Stomach (tissue), 8 donors: ENCODE measurements at regions not wholly inside any gene's neighbourhood (a gene's known extent, or its start where the extent isn't known, plus 50 kb on each side); places are given as distances from the start of the nearest gene placed in this dataset.

Experiments
- DNase-seq, 2 donors: peaks; one replicate each; pipeline versions ENCODE4 v3.0.0 to v3.0.0-alpha.2; 2013 to 2019
- H3K27ac ChIP-seq, 5 donors: fragments of 200-600 bp in 4 of 5; sonication (generic) in 4 of 5; one replicate each; pipeline ENCODE4 v1.5.1; 2013 to 2019; ENCODE audit warnings: mild to moderate bottlenecking in 1 of 5, moderate library complexity in 1 of 5
- H3K27me3 ChIP-seq, 3 donors: fragments of 200-600 bp; sonication (generic); one replicate each; pipeline ENCODE4 v1.5.1; 2017 to 2019; ENCODE audit warnings: mixed run types in 1 of 3
- H3K36me3 ChIP-seq, 4 donors: fragments of 200-600 bp; sonication (generic); 1 replicate in 3 of 4; 2 replicates in 1 of 4; pipeline ENCODE4 v1.5.1; 2016 to 2019
- H3K4me1 ChIP-seq, 4 donors: fragments of 200-600 bp; sonication (generic); one replicate each; pipeline ENCODE4 v1.5.1; 2016 to 2019
- H3K4me3 ChIP-seq, 4 donors: fragments of 200-600 bp; sonication (generic) in 3 of 4; one replicate each; pipeline ENCODE4 v1.5.1; 2016 to 2019; ENCODE audit warnings: mild to moderate bottlenecking in 1 of 4
- H3K9me3 ChIP-seq, 4 donors: fragments of 200-600 bp; sonication (generic); one replicate each; pipeline ENCODE4 v1.5.1; 2016 to 2019
- EP300 ChIP-seq: sonication (generic); formaldehyde crosslinking; IDR thresholded peaks from one replicate; pipeline ENCODE4 v1.6.1; 2017; ENCODE audit warnings: antibody characterized with exemption
- POLR2A ChIP-seq, 4 donors: fragments of 450-650 bp; IDR thresholded peaks; one replicate each; pipeline ENCODE4 v1.6.1; 2016; ENCODE audit warnings: antibody characterized with exemption in 4 of 4, control low read depth in 2 of 4, mild to moderate bottlenecking in 1 of 4, moderate library complexity in 1 of 4
- POLR2AphosphoS5 ChIP-seq, 3 donors: sonication (generic); formaldehyde crosslinking; IDR thresholded peaks; one replicate each; pipeline ENCODE4 v1.6.1; 2016; ENCODE audit warnings: antibody characterized with exemption in 3 of 3
- WGBS, 5 donors: extraction: QIAGEN DNeasy Blood & Tissue Kit in 3 of 5; methylation state at CpG; one replicate each; pipeline versions ENCODE4 v1.1.5 to v1.1.7; 2013 to 2018; 5-methylcytosine and 5-hydroxymethylcytosine counted together
- intact Hi-C: fragments of 100-400 bp; cut with DNase I; formaldehyde crosslinking; loops from one replicate; pipeline ENCODE4 v1.15.1; 2023; ENCODE audit warnings: low total_unique reads
- TF ChIP-seq, protein P1 (sequence below), 7 experiments: fragments of 450-650 bp in 4 of 7; fragments of 200-600 bp in 3 of 7; sonication (generic) in 3 of 7; IDR thresholded peaks; one replicate each; pipeline ENCODE4 v1.5.1; 2016 to 2019; ENCODE audit warnings: antibody characterized with exemption in 7 of 7, control low read depth in 2 of 7, mild to moderate bottlenecking in 1 of 7
- donor health status: healthy with polysubstance abuse.
- donor health status: Bipolar disorder and iron deficiency.
- donor health status: healthy.

DNA sequence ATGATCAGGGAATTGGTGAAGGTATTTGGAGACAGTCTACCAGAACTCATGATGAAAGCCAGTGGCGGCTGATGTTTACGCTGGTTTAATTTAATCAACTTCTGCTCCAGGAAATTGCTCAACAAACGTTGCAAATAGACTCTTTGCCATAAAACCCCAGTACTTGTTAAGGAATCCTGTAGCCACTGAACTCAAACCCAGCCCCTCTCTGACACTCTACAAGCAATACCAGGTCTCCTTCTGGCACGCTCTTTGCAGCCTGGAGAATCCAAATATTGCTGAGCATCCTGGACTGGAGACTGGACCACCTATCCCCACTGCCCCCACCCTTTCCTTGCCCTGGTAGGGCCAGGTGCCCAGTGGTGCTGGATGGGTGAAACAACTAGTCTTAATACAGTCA lies 308.2 kb downstream of the FBXO15 start:
- WGBS, 5 donors = 52 to 73% (median 66%) methylated on average over 4 of the region's 4 CpGs
- H3K36me3 ChIP-seq = no peaks in the 10 kb centered on the region
- TF ChIP-seq, protein P1, sequence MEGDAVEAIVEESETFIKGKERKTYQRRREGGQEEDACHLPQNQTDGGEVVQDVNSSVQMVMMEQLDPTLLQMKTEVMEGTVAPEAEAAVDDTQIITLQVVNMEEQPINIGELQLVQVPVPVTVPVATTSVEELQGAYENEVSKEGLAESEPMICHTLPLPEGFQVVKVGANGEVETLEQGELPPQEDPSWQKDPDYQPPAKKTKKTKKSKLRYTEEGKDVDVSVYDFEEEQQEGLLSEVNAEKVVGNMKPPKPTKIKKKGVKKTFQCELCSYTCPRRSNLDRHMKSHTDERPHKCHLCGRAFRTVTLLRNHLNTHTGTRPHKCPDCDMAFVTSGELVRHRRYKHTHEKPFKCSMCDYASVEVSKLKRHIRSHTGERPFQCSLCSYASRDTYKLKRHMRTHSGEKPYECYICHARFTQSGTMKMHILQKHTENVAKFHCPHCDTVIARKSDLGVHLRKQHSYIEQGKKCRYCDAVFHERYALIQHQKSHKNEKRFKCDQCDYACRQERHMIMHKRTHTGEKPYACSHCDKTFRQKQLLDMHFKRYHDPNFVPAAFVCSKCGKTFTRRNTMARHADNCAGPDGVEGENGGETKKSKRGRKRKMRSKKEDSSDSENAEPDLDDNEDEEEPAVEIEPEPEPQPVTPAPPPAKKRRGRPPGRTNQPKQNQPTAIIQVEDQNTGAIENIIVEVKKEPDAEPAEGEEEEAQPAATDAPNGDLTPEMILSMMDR (IDR thresholded peaks at IDR 0.05) = no peak
- TF ChIP-seq POLR2A (IDR thresholded peaks at IDR 0.05) (no peak), POLR2AphosphoS5 (IDR thresholded peaks at IDR 0.05) (no peak), EP300 (no peak)
- DNase-seq = no peak
- no peak overlapping the region for H3K4me3 ChIP-seq
- no peaks in the 10 kb centered on the region for H3K9me3 ChIP-seq
- no peaks in the 10 kb centered on the region for H3K4me1 ChIP-seq
- no peak overlapping the region for H3K27ac ChIP-seq
- peaks cover 0 to 14% (median 0%) of the 10 kb centered on the region in 3 donors for H3K27me3 ChIP-seq
- intact Hi-C loops = no loop called here

DNA sequence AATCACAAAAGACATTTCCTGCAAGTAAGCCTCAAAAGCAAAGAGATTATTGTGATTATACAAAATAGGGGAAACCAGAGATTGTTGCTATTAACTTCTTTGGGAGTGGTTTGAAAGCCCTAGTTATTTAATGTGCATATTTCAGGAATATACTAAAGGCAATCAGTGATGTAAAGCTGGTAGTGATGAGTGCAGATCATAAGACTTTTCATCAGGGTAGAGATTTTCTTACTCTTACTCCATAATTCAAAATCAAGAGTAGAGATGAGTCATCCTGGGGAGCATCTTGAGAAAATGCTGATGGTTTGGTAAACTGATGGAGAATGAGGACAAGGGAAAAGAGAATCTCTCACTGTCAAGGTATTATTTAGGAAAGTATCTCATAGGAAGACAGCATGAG lies 309.5 kb downstream of the FBXO15 start:
- Histone ChIP-seq H3K4me1 (no peaks in the 10 kb centered on the region), H3K9me3 (no peaks in the 10 kb centered on the region), H3K36me3 (no peaks in the 10 kb centered on the region), H3K4me3 (no peak overlapping the region), H3K27ac (no peak overlapping the region), H3K27me3 (peaks cover 0 to 1% (median 0%) of the 10 kb centered on the region in 3 donors)
- intact Hi-C loops = no loop called here
- TF ChIP-seq EP300 = no peak
- no peak for TF ChIP-seq POLR2AphosphoS5 (IDR thresholded peaks at IDR 0.05)
- TF ChIP-seq POLR2A (IDR thresholded peaks at IDR 0.05) = no peak
- TF ChIP-seq, protein P1 (IDR thresholded peaks at IDR 0.05) = no peak
- no peak for DNase-seq

DNA sequence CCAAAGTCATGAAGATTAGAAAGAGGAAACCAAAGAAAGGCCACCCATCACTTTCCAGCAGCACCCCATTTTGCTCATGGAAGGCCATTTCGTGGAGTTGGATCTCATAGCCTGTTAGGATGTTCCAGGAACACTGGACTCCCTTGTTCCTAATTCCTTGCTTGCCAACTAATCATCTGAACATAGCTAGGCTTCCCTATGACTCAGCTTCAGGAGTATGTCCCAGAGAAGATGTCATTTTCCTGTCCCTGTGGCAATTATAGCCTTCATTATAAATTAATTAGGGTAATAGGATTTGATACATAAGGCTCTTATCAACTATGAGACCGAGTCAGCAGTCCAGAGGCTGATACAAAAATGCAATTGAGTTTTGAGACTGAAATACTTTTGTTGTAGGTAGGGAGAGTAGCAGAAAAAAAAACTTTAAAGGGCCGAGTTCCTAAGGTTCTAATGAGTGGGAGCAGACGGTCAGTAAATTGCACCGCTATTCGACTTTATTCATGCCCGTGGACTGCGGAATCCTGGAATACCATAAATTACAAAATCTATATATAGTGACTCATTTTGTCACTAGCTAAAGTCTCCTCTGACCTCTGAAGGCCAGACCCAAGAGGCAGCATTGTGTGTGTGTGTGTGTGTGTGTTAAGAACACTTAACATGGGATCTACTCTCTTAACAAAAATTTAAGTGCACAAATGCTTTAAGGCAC lies 311.8 kb downstream of the FBXO15 start:
- H3K27ac ChIP-seq = no peak overlapping the region
- 69 to 80% (median 77%) methylated on average over 8 of the region's 8 CpGs for WGBS, 5 donors
- intact Hi-C loops = no loop called here

DNA sequence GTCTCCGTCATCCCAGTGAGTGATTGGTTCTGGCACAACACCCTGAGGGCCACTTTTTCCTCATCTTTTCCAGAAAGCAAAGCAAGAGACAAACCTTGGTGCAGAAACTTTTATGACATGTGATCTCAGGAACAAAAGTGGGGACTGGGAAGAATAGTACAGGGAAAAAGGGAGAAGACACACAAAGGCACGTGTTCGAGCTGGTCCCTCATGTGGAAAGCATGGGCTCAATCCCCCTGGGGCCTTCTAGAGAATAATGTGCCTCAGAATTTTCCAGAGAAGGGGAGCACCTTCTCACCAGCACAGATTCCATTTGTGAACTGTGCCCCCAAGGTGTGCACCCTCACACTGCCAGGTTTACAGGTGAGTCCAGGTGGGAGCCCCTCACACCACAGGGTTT lies 312.6 kb downstream of the FBXO15 start:
- Histone ChIP-seq H3K27ac (no peak overlapping the region), H3K4me1 (no peaks in the 10 kb centered on the region), H3K4me3 (no peak overlapping the region), H3K36me3 (no peaks in the 10 kb centered on the region), H3K27me3 (no peaks in the 10 kb centered on the region), H3K9me3 (no peaks in the 10 kb centered on the region)
- TF ChIP-seq, protein P1 (IDR thresholded peaks at IDR 0.05) = no peak
- TF ChIP-seq EP300 (no peak), POLR2A (IDR thresholded peaks at IDR 0.05) (no peak), POLR2AphosphoS5 (IDR thresholded peaks at IDR 0.05) (no peak)
- intact Hi-C loops = no loop called here
- DNase-seq = no peak
- 68 to 88% (median 73%) methylated on average over 3 of the region's 3 CpGs for WGBS, 5 donors

More for the DNA sequence above, 311.8 kb downstream of the FBXO15 start:
- no peak for DNase-seq
- Histone ChIP-seq H3K9me3 (no peaks in the 10 kb centered on the region), H3K36me3 (no peaks in the 10 kb centered on the region), H3K4me1 (no peaks in the 10 kb centered on the region), H3K4me3 (no peak overlapping the region), H3K27me3 (no peaks in the 10 kb centered on the region)
- TF ChIP-seq, protein P1 (IDR thresholded peaks at IDR 0.05) = no peak
- TF ChIP-seq EP300 (no peak), POLR2A (IDR thresholded peaks at IDR 0.05) (no peak), POLR2AphosphoS5 (IDR thresholded peaks at IDR 0.05) (no peak)
